ENCODE measurements at regions not wholly inside any gene's neighbourhood (a gene's known extent, or its start where the extent isn't known, plus 50 kb on each side); places are given as distances from the start of the nearest gene placed in this dataset.

DNA sequence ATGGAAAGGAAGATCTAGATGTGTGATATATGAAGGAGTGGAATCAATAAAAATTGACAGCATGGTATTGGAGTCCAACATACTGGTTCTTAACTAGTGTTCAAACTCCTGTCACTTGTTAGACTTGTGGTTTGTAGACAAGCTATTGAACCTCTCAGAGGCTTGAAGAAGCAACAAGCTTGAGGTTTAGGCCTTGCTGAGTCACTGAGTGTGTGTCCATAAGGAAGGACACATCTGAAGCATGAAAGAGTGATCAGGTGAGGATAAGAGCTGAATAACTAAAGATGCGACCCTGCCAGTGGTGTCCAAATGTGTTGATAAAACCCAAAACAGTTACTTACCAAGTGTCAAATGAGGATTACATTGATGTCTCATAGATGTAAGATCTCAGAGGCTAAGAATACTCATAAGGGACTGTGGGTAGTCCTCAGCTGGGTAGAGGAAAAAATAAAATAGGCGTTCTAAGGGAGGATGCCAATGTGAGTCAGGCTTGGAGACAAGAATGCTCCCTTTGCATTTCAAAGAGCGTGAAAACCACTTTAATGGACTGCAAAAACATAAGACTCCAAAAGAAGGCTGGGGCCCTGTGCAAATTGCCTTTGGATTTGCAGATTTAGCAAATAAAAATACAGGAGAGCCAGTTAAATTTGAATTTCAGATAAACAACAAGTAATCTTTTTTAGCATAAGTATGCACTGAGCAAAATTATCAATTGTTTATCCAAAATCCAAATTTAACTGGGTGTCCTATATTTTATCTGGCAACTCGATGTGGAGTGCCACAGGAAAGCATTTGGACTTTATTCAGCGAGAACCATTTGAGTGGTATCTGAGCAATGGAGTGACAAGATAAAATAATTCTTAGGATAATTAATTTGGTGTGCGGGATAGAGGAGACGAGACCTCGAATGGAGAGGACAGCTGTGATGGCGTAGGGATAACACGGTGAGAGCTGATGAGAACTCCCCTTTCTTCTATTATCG lies 757.3 kb upstream of the WWC1 start:
- H3K27ac Mint-ChIP-seq: no peak overlapping the region
- no peaks in the 10 kb centered on the region for H3K4me1 Mint-ChIP-seq (ENCODE audit: low read depth)
- peaks cover 10% of the 10 kb centered on the region for H3K9me3 Mint-ChIP-seq
- H3K27me3 Mint-ChIP-seq: no peaks in the 10 kb centered on the region
- intact Hi-C loops (cut with micrococcal nuclease): no loop called here
- no peaks in the 10 kb centered on the region for H3K36me3 Mint-ChIP-seq (ENCODE audit: low read depth)
- no peak overlapping the region for H3K4me3 Mint-ChIP-seq

DNA sequence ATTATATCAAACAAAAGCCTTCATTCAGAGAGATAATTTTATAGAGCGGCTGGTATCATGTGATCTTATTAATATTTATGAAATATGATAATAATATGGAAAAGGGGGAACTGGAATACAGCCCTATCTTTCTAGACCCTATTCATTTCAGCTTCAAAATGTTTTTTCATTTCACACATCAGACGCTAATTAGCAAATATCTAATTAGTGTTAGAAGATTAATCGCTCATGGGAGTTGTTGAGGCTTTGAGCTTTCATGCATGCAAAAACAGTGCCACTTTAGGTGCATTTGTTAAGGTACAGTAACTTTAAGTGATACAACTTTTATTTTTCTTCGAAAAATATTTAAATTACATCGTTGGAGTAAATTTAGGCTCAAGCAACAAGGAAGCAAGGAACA lies 751.7 kb upstream of the WWC1 start:
- Mint-ChIP-seq H3K36me3 (ENCODE audit: low read depth) (no peaks in the 10 kb centered on the region), H3K27me3 (no peaks in the 10 kb centered on the region), H3K4me3 (no peak overlapping the region), H3K9me3 (peaks cover 5% of the 10 kb centered on the region), H3K27ac (no peak overlapping the region), H3K4me1 (ENCODE audit: low read depth) (no peaks in the 10 kb centered on the region)
- intact Hi-C loops (cut with micrococcal nuclease): no loop called here

DNA sequence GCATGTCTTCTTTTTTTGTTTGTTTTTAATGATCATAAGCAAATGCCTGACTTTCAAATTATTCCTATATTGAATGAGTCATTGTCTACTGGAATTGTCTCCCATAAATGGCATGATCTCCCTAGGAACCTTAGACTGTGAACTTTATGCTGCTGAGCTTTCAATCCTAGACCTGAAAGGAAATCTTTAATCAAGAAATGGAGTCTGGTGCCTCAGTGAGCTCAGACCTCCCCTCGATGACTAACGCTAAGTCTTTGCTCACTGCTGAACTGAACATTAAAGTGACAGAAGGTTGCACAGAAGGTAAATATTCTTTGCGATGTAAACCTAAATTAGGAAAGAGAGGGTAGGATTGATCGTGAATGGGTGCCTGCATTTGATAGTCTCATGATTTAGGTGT lies 745.2 kb upstream of the WWC1 start:
- intact Hi-C loops (cut with micrococcal nuclease): no loop called here
- Mint-ChIP-seq H3K36me3 (ENCODE audit: low read depth) (no peaks in the 10 kb centered on the region), H3K27ac (no peak overlapping the region), H3K4me3 (no peak overlapping the region), H3K9me3 (no peaks in the 10 kb centered on the region), H3K27me3 (no peaks in the 10 kb centered on the region), H3K4me1 (ENCODE audit: low read depth) (no peaks in the 10 kb centered on the region)

GRCh38 chr5:167552356-167552755 lies 739.1 kb upstream of the WWC1 start:
- no peaks in the 10 kb centered on the region for H3K36me3 Mint-ChIP-seq (ENCODE audit: low read depth)
- H3K27me3 Mint-ChIP-seq: no peaks in the 10 kb centered on the region
- no peak overlapping the region for H3K27ac Mint-ChIP-seq
- no peak overlapping the region for H3K4me3 Mint-ChIP-seq
- no peaks in the 10 kb centered on the region for H3K4me1 Mint-ChIP-seq (ENCODE audit: low read depth)
- H3K9me3 Mint-ChIP-seq: no peaks in the 10 kb centered on the region
- intact Hi-C loops (cut with micrococcal nuclease): no loop called here

DNA sequence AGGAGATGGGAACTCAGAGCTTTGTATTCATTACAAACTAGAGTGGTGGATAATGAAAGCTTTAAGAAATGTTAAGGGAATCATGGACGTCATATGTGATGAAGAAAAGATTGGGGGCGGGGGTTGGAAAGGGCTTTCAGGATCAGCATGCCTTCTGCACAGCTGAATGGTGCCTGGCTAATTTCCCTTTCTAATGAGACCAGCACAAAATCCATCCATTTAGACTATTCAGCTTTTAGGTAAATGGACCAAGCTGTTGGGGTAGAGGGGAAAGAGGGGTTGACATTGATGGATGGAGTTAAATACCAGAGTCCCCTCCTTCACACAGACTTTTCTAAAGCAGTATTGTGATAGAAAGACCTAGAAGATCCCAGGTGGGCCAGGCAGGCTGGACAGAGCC lies 737.9 kb upstream of the WWC1 start:
- Mint-ChIP-seq H3K27ac (no peak overlapping the region), H3K4me1 (ENCODE audit: low read depth) (no peaks in the 10 kb centered on the region), H3K36me3 (ENCODE audit: low read depth) (no peaks in the 10 kb centered on the region), H3K9me3 (no peaks in the 10 kb centered on the region), H3K4me3 (no peak overlapping the region), H3K27me3 (no peaks in the 10 kb centered on the region)
- intact Hi-C loops (cut with micrococcal nuclease): no loop called here

GRCh38 chr5:167554564-167555290 lies 736.7 kb upstream of the WWC1 start:
- no peak overlapping the region for H3K27ac Mint-ChIP-seq
- H3K36me3 Mint-ChIP-seq (ENCODE audit: low read depth): no peaks in the 10 kb centered on the region
- no peaks in the 10 kb centered on the region for H3K9me3 Mint-ChIP-seq
- H3K4me1 Mint-ChIP-seq (ENCODE audit: low read depth): no peaks in the 10 kb centered on the region
- no peak overlapping the region for H3K4me3 Mint-ChIP-seq
- intact Hi-C loops (cut with micrococcal nuclease): no loop called here
- no peaks in the 10 kb centered on the region for H3K27me3 Mint-ChIP-seq

DNA sequence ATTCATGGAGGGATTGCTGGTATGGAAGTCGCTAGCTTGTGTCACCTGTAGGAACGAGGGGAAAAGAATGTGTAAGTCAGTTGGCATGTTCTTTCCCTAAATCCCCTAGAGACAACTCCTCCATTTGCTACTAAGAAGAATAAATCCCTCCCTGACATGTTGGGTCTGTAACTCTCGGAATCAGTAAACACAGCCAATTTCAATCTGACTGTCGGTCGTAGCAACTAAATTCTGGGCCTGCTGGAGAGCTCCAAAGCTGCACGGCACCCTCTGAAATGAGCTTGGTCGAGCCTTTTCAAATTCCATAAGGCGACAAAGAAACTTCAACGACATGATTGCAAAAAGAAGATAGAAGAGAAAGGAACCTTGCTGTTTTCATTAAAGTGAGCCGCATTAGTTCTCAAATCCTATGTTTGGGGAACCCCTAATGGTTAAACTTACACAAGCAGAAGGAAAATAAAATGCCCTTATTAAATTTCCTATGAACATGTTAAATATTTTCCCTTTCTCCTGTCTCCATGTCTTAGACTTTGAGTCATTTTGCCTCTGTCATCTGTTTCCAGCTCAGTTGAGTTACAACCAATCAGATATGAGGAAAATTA lies 735.8 kb upstream of the WWC1 start:
- intact Hi-C loops (cut with micrococcal nuclease): no loop called here
- no peak overlapping the region for H3K27ac Mint-ChIP-seq
- no peaks in the 10 kb centered on the region for H3K9me3 Mint-ChIP-seq
- H3K4me1 Mint-ChIP-seq (ENCODE audit: low read depth): no peaks in the 10 kb centered on the region
- no peak overlapping the region for H3K4me3 Mint-ChIP-seq
- no peaks in the 10 kb centered on the region for H3K36me3 Mint-ChIP-seq (ENCODE audit: low read depth)
- no peaks in the 10 kb centered on the region for H3K27me3 Mint-ChIP-seq

DNA sequence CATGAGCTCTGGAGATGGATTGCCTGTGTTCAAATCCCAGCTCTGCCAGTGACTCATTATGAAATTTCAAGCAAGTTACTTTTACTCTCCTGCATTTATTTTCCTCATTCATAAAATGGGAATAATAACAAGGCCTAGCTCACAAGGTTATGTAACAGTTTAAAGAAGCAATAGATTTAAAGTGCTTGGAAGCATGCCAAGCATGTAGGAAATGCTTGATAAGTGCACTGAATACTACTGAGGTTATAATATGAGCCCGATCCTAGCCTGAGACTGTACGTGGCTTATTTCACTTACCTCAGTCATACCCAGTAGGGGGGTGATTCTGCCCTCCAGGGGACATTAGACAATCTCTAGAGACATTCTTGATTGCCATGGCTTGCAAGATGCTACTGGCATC lies 734.1 kb upstream of the WWC1 start:
- Mint-ChIP-seq H3K9me3 (no peaks in the 10 kb centered on the region), H3K27me3 (no peaks in the 10 kb centered on the region), H3K4me3 (no peak overlapping the region), H3K4me1 (ENCODE audit: low read depth) (no peaks in the 10 kb centered on the region), H3K27ac (no peak overlapping the region), H3K36me3 (ENCODE audit: low read depth) (no peaks in the 10 kb centered on the region)
- intact Hi-C loops (cut with micrococcal nuclease): no loop called here

GRCh38 chr5:167561796-167562195 lies 729.6 kb upstream of the WWC1 start:
- no peaks in the 10 kb centered on the region for H3K9me3 Mint-ChIP-seq
- H3K36me3 Mint-ChIP-seq (ENCODE audit: low read depth): no peaks in the 10 kb centered on the region
- H3K27ac Mint-ChIP-seq: no peak overlapping the region
- intact Hi-C loops (cut with micrococcal nuclease): no loop called here
- H3K4me3 Mint-ChIP-seq: no peak overlapping the region
- no peaks in the 10 kb centered on the region for H3K4me1 Mint-ChIP-seq (ENCODE audit: low read depth)
- H3K27me3 Mint-ChIP-seq: no peaks in the 10 kb centered on the region

DNA sequence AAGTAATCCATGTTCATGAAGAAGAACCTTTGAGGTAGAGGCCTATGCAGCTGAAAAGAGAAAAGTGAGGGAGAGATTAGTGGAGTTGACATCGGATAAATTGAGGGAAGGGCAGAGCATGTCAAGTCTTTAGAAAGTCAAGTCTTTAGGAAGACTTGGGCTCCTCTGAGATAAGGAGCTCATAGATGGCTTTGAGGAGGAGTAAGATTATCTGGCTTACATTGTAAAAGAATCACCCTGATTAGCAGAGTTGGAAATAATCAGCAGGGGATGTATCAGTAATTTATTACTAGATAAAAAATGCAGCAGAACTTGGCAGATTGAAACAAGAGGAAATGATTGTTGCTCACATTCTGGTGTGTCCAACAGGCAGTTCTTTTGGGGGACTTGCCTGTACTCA lies 727.2 kb upstream of the WWC1 start:
- Mint-ChIP-seq H3K4me1 (ENCODE audit: low read depth) (no peaks in the 10 kb centered on the region), H3K27ac (no peak overlapping the region), H3K36me3 (ENCODE audit: low read depth) (no peaks in the 10 kb centered on the region), H3K27me3 (no peaks in the 10 kb centered on the region), H3K4me3 (no peak overlapping the region), H3K9me3 (no peaks in the 10 kb centered on the region)
- intact Hi-C loops (cut with micrococcal nuclease): no loop called here

- H3K27ac Mint-ChIP-seq: no peak overlapping the region
- no peaks in the 10 kb centered on the region for H3K27me3 Mint-ChIP-seq
- no peaks in the 10 kb centered on the region for H3K36me3 Mint-ChIP-seq (ENCODE audit: low read depth)
- H3K4me3 Mint-ChIP-seq: no peak overlapping the region
- no peaks in the 10 kb centered on the region for H3K4me1 Mint-ChIP-seq (ENCODE audit: low read depth)
- intact Hi-C loops (cut with micrococcal nuclease): no loop called here
- no peaks in the 10 kb centered on the region for H3K9me3 Mint-ChIP-seq
Measured at GRCh38 chr5:167565189-167565954, 726.1 kb upstream of the WWC1 start.

DNA sequence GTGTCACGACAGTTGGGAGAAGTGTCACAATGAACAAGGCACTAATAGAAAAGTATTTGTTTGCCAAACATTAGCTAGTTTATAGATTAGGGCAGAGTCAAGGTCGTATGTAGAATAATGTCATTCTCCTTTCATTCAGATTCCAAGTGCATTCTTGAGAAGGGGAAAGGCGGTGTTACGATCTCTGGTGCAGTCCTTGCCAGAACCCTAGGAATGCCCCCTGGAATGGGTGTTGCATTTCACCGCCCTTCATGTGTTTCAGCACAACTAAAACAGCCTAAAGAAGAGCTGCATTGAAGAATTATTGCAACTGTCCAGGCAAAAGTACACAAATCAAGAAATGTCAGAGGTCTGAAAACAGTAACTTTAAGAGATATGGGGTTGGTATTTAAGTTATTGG lies 721.0 kb upstream of the WWC1 start:
- H3K4me1 Mint-ChIP-seq (ENCODE audit: low read depth): no peaks in the 10 kb centered on the region
- no peak overlapping the region for H3K4me3 Mint-ChIP-seq
- H3K27me3 Mint-ChIP-seq: peaks cover 22% of the 10 kb centered on the region
- H3K9me3 Mint-ChIP-seq: no peaks in the 10 kb centered on the region
- no peak overlapping the region for H3K27ac Mint-ChIP-seq
- no peaks in the 10 kb centered on the region for H3K36me3 Mint-ChIP-seq (ENCODE audit: low read depth)
- intact Hi-C loops (cut with micrococcal nuclease): no loop called here

- Mint-ChIP-seq H3K4me1 (ENCODE audit: low read depth) (no peaks in the 10 kb centered on the region), H3K36me3 (ENCODE audit: low read depth) (no peaks in the 10 kb centered on the region), H3K9me3 (no peaks in the 10 kb centered on the region), H3K27me3 (peaks cover 26% of the 10 kb centered on the region), H3K27ac (no peak overlapping the region), H3K4me3 (no peak overlapping the region)
- intact Hi-C loops (cut with micrococcal nuclease): no loop called here
Measured at GRCh38 chr5:167571824-167572223, 719.6 kb upstream of the WWC1 start.

Data from dendritic cell treated with granulocyte-macrophage colony-stimulating factor and Interleukin-4, amounts not matched to agents 40 ng/mL and 50 ng/mL, for 4 days (primary cell).